T-helper 2 cell (primary cell): ENCODE measurements at regions not wholly inside any gene's neighbourhood (a gene's known extent, or its start where the extent isn't known, plus 50 kb on each side); places are given as distances from the start of the nearest gene placed in this dataset.
"Not testable (repeated sequence)": the region's sequence is repeated elsewhere in the genome, so short reads cannot be mapped to it uniquely, and the experiment has no call there.

ENCODE experiments used
- DNase-seq, 5 experiments: peaks; one replicate each; pipeline versions ENCODE4 v3.0.0 to v3.0.0-alpha.2; 2012 to 2022

DNA sequence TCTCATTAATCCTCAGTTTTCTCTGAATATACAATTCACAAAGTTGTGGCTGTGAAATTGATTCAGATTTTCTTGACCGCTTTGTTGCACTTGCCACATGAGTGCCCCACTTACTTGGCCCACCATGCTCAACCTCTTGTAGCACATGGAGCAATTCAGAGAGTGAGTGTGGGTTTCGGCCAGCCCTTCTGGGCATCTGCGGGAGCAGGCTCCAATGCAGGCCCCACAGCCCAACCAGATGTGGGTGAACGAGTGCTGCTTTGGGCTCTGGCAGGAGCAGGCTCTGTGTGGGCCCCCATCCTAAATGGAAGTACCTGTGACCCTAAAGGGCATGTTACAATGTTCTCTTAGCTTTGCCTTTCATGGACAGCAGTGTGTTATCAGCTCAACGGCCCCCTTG, 2338.6 kb downstream of the LRRC4C start:
- no peak for DNase-seq

DNA sequence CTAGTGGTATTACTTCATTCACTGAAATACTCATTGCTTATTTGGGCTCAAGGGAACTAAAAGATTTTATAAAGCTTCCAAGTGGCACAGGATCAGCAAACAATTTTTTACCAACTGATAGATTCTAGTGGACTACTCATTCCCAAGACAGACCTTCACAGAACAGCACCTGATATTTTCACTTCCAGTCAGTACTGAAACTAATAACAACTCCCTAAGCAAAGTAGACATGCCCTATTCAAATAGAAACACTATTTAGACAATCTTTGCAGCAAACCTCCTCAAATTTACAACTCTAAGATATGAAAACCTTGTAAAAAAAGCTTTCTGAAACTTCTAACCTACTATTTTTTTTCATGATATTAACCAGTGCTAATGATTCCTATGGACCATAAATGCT, 2345.8 kb downstream of the LRRC4C start:
- no peak for DNase-seq

DNA sequence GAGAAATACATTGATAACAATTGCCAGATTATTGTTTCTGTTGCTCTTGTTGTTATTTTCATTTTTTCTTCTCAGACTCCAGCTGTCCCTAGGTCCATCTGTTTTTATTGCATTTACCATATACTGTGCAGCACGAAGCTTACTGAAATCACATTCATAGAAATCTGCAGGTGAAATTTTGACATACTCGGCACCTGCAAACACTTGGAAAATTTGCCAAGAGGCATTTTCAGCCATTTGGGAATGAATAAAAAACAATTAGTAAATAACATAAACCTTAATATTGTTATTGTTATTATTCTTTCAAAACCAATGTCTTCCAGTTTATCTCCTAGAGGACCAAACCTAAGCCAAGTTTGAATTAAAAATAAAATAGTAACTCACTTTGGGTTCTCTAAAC, 2357.2 kb downstream of the LRRC4C start:
- no peak for DNase-seq

DNA sequence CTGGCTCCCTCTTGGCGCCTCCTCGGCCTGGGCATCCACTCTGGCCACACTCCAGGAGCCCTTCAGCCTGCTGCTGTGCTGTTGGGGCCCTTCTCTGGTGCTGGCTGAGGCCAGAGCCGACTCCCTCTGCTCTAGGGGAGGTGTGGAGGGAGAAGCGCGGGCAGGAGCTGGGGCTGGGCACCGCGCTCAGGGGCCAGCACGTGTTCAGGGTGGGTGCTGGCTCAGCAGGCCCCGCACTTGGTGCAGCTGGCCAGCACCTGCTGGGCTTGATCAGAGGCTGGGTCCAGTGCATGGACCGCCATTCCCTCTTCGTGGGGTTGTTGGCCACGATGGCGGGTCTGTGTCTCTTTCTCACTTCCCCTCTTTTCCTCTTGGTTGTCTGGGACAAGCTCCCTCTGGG, 2381.0 kb downstream of the LRRC4C start:
- DNase-seq: no peak

DNA sequence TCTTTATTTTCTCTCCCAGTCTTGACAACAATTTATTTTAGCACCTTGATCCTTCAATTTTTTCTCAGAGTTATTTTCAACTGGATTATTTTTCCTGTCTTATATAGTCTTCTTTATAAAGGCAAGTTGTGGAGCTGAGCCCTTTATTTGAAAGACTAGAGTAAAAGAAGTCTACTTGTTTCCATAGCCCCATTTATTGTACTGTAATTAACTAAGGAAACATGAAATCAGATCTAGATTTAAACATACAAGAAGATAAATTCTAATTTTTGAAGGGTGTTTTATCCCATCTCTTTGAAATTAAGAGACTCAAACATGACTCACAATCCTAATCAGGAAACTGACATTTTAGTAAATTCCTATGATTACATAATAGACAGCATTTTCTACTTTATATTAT, 2421.8 kb downstream of the LRRC4C start:
- no peak for DNase-seq

DNA sequence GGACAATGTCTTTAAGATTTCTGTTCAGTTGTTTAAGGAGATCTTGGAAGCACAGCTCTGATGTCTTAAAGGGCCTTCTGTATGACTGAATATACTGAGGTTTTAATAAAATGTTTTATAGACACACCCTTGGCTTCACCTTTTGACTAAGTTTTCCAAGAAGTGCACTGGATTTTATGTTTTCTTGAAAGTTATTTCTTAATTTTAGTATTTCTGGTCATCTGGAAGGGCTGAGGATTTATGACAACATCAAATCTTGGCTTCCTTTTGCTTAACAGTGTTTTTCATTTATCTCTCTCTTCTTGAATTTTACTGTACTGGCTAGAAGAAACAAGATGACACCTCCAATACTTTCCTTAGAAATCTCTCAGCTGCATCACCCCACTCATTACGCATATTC, 2423.4 kb downstream of the LRRC4C start:
- no peak for DNase-seq

DNA sequence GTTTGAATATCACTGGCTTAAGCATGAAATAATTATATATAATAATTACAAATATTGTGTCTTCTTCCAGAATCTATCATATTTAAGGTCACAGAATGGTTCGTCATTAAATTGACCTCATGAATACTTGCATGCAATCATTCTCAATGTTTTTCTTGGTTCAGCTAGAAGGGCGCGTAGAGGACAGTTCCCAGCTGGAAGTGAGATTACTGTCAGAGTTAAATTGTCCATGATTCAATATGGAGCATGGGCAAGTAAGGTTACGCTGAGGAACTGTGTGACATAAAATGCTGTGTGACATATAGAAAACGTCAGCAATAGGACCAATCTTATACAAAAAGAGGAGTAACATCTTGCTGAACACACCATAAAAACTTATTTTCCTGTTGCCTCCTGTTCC, 2423.5 kb upstream of the RAG2 start:
- no peak for DNase-seq

DNA sequence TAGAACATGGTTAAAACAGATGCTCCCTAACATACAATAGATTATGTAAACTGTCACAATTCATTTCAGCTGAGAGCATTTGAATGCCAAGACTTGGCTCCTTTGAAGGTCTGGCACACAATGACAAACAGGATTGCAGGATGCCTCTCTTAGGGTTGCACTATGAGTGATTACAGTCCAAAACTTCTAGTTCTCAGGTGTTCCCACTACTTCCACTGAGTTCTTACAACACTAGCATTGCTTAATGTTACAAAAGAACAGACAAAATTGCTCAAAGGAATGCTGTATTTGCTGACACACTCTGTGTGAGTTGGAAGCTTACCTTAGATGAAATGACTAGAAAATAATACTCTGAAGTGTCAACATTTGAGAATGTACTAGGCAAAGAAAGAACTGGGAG, 2413.8 kb upstream of the RAG2 start:
- DNase-seq: no peak

DNA sequence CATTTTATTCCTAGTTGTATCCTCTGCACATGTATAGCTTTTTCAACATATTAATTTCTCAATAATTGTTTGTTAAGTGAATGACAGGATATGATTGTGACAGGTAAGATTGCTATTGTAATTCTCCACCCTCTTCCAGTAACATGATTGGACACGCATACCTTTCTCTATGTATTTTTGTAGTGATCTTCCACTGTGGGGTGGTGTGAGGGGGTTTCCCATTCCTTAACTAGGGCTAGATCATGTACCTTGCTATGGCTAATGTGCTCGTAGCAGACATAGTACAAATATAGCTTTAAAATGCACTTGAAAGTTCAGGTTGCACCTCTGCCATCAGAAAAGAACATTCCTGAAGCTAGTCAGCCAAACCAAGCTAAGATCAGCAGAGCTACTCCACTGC, 2392.8 kb upstream of the RAG2 start:
- DNase-seq: no peak

DNA sequence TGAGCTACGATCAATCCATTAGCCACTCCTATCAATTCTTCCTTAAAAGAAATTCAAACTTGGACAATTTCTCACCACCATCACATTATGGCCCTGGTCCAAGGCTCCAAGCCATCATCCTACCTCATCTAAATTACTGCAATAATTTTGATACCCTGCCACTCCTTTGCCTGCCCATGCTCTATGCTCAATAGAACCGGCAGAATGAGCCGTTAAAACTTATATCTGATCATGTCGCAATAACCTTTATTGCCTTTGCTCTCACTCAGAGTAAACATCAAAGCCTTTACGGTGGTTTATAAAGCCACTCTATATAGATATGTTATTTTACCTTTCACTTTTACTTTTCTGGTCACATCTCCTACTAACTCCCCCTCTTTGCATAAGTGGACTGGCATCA, 2392.1 kb upstream of the RAG2 start:
- DNase-seq: no peak

DNA sequence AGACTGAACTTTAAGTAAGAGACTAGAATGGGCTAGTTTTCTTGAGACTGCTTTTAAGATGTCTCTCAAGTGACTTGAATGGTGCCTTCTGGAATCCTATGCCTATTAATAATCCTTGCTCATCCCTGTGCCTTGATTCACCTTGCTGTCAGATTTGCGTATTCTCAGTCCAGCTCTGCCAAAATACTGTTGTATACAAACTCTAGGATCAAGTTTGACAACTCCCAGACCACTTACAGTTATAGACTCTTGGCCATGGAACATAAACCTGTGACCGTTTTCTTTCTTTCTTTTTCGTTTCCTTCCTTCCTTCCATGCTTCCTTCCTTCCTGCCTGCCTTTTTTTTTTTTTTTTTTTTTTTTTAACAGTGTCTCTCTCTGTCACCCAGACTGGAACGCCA, 2390.9 kb upstream of the RAG2 start:
- DNase-seq: no peak

DNA sequence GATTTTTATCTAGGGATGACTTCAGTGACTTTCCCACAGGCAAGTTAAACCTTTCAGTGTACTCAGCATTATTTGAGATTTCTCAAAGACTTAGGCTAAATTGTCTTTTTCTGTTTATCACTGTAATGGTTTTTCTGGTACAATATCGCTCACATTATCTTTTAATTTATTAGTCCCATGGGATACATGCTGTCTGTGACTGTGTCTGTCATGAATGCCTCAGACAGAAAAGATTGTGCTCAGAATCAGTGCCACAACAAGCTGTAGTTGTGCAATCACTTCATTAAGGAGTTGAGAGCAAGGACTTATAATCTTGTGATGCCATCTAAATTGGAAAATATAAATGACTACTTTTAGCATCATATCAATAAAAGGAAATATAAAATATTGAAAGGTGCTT, 2374.2 kb upstream of the RAG2 start:
- DNase-seq: no peak

DNA sequence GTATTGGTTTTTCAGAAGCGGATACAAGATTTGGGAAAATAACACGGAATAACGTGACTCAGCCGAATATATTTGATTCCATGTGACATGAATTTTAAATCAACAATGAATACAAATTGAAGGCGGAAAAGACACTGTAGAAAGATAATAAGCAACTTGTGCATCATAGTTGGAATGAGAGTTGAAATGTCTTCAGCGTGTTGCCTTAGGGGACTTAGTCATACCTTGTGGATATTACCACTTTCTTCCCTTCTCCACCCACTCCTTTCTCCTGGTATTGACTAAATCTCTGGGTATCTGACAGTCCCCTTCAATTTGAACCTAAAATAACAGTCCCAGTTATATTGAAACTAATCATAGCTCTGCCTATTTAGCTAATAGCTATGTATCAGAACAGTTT, 2373.1 kb upstream of the RAG2 start:
- DNase-seq: no peak

DNA sequence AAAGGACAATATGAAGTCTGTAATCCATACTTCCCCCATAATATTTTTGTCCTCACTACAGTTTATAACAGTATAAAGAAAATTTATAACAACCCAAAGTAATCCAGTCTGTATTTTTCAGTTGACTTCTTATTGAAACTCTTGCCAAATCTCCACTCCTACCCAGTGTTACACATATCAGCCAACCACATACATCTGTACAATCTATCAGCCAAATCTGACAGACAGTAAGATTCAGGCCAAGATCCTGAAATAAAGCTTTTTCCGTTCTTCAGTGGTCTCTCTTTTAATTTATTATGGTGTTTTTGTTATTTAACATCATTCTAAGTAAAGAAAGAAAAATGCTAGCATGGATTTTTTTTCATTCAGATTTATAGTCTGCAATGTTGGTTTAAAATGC, 2370.9 kb upstream of the RAG2 start:
- DNase-seq: no peak

DNA sequence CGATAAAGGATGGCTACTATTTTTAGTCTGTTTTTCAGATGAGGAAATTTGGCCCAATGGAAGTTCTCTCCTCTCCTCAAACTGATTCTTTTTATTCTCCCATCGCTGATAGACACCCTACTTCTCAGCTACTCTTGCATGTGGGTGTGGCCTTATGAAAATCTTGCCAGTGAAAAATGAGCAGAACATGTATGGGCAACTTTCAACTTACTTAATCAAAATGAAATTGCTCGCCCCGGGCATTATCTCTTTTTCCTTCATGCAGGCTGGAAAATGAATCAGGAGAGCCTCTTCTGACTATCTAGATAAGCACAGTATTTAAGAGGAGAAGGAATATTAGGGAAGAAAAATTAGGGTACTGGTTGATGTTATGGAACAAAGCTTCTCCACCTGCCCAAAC, 2354.7 kb upstream of the RAG2 start:
- DNase-seq: no peak

DNA sequence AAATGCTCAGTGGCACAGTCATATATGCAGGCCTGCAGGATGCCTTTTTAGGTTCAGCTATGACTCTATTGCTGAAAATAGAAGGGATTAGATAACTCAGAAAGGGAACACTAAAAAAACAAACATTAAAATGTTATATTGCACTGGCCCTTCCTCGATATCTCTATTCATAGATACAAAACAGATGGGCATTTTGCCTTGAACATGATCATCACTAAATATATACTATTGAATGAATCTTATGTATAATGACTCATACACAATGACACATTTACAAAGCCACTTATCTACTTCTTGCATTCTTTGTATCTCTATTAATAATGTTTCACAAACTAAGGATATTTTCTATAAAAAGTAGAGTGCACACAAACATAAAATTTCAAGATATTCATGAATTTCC, 2352.8 kb upstream of the RAG2 start:
- DNase-seq: no peak

DNA sequence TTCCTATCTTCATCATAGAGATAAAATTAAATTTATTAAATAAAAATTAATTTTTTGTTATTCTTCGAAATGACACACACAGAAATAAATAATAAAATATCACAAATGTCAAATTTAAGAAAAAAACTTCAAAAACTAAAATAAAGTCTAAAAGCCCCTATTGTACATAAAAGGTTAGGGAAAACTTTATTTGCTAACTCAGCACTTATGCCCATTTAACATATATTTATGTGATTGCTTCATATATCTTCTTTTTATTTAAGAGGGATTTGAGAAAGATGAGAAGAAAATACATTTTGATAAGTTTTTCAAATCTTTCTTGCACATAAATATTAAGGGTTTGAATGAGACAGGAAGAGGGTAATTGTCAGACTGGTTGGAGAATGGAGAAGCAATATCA, 2350.4 kb upstream of the RAG2 start:
- DNase-seq: no peak

DNA sequence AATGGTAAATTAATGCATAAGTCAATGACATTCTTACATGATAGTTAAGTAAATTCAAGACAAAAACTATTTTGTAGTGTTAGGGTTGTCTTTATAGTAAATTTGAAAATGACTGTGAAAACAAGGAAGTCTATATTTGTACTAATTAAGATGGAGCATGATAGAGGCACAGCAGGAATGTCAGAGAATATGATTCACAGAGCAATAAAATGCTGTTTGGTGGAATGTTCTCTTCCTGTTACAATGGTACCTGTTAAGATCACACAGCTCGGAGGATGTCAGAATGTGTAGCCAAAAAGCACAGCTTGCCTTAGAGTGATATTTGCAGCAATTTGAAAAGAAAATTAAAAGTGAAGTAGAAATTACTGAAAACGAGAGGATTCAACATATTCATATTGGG, 2339.7 kb upstream of the RAG2 start:
- no peak for DNase-seq

DNA sequence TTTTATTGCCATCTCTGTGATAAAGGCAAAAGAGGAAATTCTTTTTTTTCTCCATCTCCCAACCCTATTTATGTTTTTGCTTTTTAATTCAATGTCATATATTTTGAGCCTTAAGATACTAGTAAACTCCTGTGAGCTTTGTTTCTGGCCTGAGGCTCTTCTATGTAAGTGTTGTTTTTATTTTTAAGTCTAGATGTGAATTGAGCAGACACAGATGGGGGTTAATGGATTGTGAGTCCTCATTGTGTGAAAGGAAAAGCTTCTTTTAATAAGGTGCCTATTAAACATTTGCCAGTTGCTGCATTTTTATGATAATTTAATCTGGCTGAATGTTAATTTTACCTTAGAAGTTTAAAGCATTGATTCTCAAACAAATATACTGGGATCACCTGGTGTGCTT, 2337.9 kb upstream of the RAG2 start:
- no peak for DNase-seq

DNA sequence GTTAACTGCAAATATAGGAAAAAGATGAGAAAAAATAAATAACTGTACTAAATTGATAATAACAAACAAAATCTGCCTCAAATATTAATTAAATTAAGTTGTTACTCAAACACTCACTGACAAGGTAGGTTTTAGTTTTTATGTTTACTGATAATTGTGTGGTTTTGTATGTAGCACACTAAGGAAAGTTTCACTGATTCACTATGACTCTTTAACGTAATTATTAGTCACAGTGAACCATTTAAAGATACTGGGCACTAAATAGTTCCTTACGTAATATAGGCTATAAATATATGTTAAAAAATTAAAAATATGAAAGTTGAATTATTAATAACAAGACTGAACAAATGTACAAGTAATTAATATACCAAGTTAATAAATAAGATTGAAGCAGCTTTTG, 2330.0 kb upstream of the RAG2 start:
- no peak for DNase-seq

DNA sequence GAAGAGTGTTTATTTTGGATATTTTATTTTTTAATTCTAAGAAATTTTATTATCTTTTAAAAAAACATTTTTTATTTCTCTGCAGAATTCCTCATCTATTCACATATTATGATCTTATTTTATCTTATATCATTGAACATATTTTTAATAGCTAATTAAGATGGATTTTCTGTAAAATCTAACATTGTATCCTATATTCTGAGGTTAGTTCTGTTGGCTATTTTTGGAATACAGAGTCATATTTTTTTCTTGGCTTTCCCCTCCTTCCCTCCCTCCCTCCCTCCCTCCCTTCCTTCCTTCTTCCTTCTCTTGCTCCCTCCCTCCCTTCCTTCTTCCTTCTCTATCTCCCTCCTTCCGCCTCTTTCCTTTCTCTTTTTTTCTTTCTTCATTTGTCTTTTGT, 2326.6 kb upstream of the RAG2 start:
- DNase-seq: no peak

DNA sequence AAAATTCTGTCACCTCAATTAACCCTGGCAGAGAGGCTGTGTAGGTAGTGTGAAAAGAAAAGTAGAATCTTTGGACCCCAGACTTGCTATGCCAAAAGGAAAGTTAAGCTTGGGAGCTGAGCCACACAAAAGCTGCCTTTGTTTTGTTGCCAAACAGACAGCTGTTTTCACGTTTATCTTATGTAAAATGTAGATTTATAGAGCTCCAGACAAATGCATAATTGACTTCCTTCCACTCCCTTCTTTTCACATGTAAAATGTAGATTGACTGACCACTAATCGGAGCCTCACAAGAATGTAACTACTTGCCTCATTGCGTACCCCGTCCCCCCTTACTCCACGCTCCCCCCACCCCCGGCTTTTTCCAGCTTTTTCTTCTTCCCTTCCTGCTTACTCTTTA, 2302.2 kb upstream of the RAG2 start:
- no peak for DNase-seq

DNA sequence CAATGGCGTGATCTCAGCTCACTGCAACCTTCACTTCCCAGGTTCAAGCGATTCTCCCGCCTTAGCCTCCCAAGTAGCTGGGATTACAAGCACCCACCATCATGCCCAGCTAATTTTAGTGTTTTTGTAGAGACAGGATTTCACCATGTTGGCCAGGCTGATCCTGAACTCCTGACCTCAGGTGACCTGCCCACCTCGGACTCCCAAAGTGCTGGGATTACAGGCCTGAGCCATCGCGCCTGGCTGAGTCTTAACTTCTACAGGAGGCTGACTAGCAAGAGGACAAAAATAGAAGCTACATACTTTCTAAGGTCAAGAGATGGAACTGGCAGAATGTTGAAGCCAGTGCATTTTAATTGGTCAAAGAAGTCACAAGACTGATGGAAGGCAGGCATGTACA, 2296.2 kb upstream of the RAG2 start:
- DNase-seq: not testable (repeated sequence)

DNA sequence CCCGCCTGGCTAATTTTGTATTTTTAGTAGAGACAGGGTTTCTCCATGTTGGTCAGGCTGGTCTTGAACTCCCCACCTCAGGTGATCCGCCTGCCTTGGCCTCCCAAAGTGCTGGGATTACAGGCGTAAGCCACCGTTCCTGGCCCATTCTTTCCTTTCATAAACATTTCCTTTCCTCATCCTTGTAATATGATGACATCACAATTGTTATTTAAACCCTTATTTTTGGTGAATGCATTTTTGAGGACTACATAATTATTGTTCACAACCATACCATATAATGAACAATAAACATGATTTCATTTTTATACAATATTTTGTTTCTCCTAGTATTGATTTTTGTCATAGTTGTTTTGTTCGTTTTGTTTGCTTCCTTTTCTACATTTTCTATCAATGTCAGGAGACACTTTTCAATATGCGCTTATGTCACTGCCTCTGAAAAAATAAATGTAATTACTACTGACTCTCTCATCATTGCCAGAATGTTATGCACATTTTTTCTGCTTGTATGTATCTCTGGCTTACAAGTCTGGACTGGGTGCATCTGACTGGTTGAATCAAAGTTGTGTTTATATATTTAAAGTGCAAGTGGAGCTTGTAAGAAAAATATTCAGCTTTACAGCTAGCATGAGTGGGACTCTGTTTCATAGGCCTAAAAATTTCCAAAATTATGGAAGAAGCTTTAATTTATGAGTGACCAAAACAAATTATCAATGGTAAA, 2286.3 kb upstream of the RAG2 start:
- DNase-seq: no peak

DNA sequence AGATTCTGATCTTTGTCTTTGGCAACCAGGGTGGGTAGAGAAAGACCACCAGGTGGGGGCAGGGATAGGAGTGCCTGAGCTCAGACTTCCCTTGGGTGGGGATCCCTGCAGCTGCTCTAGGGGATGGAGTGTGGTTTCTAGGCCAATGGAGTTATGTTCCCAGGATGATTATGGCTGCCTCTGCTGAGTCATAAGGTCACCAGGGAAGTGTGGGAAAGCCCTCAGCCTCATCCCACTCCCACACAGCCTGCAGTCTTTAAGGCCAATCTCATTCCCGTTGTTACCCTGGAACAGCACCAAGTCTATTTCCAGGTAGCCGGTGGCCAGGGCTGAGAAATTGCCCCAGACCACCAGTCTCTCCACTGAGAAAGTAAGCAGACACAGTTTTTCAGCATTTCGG, 2269.3 kb upstream of the RAG2 start:
- no peak for DNase-seq

DNA sequence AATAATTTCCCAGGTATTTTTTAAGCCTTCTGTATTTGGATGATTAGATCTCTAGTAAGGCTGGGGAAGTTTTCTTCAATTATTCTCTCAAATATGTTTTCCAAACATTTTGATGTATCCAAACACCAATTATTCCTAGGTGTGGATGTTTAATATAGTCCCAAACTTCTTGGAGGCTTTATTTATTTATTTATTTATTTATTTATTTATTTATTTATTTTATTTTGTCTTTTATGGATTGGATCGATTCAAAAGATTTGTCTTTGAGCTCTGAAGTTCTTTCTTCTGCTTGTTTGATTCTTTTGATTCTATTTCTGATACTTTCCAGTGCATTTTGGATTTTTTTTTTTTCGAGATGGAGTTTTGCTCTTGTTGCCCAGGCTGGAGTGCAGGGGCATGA, 2267.9 kb upstream of the RAG2 start:
- no peak for DNase-seq
